GM18502 (cell line): ENCODE measurements at regions not wholly inside any gene's neighbourhood (a gene's known extent, or its start where the extent isn't known, plus 50 kb on each side); places are given as distances from the start of the nearest gene placed in this dataset.
"Not testable (repeated sequence)": the region's sequence is repeated elsewhere in the genome, so short reads cannot be mapped to it uniquely, and the experiment has no call there.

Source experiments
- ATAC-seq: cut with Tn5 transposase; IDR thresholded peaks from one replicate; pipeline ENCODE4 v1.9.1; 2021; ENCODE audit warnings: mild to moderate bottlenecking; ENCODE audit not compliant: unreplicated experiment, poor library complexity

DNA sequence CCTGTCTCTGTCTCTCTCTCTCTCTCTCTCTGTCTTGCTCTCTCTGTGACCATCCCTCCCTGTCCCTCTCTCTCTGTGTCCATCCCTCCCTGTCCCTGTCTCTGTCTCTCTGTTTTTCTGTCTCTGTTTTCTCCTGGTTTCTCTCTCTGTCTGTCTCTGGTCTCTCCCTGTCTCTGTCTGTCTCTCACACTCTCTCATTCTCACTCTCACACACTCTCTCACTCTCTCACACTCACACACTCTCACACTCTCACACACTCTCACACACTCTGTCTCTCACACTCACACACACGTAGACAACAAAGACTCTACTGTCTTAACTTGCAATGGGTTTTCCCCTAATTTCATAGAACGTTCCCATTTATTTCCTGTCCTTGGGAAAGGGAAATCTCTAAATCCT lies 299.5 kb downstream of the FOXL1 start:
- no peak for ATAC-seq

DNA sequence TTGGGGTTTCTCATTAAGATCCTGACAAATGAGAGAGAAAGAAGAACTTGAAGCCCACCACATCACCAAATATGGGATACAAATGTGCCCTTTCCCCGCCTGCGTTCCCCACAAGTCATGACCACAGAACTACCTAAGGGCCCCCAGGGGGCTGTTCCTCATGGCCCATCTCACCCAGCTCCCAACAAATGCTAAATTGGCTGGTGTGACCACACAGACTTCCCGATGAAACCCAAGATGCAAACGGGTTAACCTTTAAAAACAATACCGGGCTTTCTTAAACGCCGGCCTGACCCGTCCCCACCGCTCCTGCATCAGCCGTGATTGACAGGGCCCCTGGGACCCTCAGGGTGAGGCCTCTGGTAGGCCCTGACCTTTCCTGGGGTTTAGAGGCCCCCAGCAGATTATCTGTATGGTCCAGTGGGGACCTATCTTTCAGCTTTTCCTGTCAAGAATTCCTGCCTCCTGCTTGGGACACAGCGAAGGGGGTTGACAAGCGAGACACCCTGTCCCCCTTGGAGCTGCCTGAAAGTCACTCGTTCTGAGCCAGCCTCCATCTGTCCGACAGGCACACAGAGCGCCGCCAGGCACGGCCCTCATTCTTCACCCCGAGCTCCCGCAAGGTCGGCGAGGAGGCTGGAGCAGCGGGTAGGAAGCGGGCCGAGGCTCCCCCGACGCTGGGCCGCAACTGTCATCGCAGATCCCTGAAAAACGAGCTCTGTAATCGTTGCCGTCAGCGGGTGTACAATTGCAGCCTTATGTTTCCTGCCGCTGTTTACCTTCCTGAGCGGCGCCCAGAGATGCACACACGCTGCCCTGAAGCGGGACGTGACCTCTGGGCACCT lies 300.1 kb downstream of the FOXL1 start:
- ATAC-seq: no peak

DNA sequence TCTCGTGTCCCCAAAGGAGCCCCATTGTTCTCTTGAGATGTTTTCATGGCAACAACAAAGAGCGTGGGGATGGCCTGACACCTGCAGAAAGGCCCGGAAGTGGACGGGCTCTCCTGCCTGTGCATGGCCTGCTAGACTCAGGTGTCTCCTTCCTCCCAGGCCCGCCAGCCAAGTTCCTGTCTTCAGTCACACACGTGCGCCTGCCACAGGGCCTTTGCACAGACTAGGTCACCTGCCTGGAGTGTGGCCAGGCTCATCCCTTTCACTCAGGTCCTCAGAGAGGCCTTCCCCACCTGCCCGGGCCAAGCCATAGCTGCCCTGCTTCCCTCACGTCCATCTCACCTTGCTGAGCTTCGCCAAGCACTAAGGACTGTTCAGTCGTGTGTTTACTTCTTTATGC lies 300.9 kb downstream of the FOXL1 start:
- ATAC-seq: no peak

DNA sequence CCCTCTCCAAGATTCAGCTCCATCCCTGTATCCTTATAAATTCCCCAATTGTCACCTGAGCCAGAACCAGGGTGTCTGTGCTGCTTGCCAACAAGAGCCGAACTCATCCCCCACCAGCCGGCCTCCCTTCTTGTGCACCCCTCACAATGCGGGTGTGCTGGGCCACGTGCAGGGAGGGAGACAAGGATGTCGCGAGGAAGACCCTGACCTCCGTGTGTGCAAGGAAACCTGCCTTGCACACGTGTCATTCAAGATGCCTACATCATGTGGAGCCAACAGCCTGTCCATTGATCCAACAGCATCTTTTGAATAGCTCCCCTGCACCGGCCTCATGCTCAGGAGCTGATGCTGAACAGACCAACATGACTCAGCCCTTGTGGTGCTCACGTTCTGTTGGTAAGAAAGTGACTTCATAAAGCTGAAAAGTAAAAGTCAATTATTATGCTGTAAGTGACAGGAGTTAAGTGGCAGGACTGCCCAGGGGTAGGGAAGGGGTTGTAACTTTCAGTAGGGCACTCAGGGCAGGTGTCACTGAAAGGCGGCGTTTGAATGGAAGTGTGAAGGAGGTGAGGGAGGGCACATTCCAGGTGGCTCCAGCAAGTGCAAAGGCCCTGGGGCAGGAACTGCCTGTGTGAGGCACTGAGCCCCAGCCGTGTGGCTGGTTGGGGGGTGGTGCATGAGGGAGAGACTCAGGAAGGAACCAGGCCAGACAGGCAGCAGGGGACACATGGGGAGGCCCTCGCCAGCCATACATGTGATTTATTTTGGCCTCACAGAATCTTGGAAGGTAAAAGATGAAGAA lies 302.2 kb downstream of the FOXL1 start:
- no peak for ATAC-seq

DNA sequence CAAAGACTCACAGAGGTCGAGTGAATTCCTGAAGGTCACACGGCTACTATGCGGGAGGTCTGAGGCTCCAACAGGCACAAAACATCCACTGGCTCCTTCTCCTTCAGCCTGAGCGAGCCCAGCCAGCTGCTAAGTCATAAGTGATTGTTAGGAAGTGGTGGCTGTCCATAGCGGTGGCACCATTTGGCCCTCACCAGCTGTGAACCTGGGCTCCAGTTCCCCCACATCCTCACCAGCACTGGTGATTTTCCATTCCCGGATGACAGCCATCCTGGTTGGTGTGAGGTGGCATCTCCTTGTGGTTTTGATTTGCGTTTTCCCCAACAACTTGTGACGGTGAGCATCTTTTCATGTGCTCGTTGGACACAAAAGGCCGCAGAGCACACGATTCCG lies 302.8 kb downstream of the FOXL1 start:
- ATAC-seq: no peak

DNA sequence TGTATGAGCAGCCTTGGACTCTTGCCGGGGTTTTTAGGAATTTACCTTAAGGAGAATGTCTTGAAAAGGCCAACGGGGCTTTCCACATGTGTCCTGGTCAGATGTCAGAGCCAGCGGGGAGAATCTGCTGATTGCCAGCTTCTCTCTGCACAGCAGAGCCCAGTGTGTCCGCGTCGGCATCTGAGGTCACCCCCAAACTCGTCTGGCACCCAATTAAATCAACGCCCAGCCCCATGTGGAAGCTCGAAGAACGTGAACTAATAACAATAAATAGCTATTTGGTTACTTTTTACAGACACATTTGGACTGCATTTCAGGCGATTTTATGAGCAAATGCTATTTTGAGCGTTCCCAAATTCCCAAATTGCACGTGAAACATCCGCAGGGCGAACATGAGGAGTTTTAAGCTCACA lies 303.5 kb downstream of the FOXL1 start:
- ATAC-seq: no peak

DNA sequence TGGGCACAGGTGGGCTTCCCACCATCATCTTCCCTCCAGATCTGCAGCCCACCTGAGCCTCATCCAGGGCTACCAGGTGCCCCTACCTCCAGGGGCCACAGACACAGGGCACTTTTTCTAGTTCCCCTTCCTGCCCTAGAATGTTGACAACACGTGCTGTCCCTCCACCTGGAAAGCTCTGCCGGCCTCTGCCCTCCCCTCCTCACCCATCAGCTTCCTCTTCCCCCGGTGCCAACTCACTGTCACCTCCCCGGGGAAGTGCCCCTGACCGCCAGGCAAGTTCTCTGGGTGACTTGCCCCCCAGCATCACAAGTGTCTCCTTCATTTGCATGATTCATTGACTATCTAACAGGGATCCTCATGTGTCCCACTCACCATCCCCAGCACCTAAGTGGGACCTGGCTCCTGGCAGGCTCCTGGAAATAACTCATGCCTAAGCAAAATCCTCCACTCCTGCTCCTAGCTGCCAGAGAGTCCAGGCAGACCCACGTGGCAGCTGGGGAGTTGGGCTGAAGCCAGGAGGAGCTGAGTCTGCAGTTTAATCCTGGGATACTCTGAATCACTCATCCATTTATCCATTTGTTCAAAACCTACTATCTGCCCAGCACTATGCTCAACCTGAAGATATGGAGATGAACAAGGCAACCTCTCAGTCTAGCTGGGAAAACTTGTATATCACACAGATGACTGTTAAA lies 304.4 kb downstream of the FOXL1 start:
- ATAC-seq: no peak

DNA sequence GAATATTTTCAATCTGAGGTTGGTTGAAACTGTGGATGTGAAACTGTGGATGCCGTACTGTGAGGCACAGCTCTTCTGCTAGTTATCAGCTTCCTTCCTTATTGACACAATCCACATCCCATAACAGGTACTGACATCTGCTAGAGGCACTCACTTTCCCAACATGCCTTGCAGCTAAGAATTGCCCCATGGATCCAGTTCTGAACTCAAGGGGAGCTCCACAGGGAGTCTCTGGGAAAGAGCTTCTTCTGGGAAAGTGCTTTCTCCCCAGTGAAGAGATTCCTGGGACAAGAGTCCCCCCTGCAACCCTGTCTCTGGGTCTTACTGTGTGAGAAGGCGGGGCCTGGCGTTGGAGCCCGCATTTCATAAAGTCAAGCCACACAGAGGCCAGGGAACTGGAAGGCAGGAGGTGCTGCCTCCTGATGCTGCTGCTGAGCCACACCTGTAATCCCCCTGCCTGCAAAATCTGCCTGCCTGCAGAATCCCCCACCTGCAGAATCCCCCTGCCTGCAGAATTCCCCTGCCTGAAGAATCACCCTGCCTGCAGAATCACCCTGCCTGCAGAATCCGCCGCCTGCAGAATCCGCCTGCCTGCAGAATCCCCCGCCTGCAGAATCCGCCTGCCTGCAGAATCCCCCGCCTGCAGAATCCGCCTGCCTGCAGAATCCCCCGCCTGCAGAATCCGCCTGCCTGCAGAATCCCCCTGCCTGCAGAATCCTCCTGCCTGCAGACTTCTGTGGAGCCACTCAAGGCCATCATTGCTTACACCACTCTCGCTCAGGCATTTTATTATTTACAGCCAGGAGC lies 305.4 kb downstream of the FOXL1 start:
- ATAC-seq: no peak

DNA sequence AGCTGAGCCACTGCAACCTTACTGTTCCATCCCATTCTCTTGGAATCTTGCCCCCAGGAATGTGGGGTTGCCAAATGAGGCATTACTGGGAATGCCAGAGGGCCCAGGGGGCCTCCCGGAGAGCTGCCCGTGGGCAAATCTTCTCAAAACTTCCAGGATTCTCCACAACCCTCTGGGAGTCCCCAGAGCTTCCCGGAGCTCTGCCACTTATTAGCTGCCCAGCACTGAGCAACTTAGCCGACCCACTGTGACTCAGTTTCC lies 306.0 kb downstream of the FOXL1 start:
- no peak for ATAC-seq

DNA sequence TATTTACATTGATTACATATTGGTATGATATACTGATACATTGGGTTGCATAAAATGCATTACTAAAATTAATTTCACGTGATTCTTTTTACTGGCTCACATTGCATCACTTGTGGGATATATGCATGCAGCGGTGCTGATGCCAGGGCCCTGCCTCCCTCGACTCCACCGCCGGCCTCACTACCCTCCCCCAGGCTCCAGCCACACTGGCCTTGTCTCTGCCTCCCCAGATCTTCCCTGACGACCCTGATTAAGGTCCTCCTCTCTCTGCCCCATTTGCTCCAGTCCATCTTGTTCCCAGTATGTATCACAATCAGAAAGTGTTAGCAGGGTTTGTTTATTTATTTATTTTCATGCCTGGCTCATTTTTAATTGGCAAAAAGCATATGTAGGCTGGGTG lies 306.8 kb downstream of the FOXL1 start:
- no peak for ATAC-seq

DNA sequence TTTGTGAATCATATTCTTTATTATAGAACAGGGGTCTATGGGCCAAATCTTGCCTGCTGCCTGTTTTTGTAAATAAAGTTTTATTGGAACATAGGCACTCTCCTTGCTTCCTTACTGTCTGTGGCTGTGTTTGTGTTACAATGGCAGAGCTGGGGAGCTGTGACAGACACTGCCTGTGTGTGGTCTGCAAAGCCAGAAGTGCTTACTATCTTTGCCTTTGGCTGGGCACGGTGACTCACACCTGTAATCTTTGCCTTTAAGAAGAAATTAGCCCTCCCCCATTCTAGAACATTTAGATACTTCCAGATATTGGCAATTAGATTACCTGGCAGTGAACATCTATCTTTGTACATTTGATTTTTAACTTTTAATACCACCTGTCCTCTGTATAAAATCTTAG lies 308.3 kb downstream of the FOXL1 start:
- ATAC-seq: no peak

DNA sequence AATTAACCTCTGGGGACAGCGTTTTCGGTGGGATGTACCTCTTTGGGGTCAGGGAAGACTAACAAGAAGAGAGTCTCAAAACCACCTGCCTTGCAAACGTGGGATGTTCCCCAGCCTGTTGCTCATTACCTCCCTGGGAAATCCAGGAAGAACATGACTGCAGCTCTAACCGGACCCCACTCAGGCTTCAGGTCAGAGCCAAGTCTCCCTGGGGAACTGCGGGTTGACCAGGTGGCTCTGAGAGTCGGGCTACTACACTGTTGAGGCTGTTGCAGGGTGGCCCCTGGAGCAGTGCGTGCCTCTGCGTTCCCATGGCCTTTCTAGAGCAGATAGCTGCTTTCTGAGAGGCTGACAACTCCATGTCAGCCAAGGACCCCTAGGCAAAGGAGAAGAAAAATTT lies 309.1 kb downstream of the FOXL1 start:
- no peak for ATAC-seq

DNA sequence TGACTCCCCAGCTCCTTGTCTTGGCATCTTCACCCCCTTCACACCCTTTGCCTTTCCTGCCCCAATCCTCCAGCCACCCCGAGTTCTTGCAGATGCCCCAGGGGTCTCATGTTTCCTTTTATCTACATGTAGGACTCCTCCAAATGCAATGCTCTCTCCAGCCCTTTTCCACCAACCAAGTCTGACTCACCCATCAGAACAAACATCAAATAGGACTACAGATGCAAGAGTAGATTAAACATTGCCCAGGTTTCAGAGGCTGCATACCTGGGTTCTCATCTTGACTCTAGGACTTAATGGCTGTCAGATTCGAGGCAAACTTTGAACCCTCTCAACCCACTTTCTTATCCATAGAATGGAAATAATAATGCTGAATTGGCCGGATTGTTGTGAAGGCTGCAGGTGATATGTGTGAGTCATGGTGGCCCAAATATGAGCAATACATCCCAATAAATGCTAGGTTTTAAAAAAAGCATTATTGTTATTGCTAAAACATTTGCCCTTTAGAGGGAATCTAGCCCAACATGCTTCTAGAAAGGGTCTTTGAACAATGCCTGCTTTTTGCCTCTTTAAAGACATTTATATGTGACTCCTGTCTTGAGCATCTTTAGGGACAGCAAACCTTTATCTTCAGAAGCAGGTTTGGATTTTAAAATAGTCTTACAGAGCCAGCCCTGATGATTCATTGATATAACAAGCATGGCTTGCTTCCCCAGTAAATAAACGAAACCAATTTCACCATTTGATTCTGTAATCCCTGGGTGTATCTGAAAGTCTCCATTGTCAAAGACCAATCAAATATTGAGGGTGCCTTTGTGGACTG lies 310.1 kb downstream of the FOXL1 start:
- no peak for ATAC-seq

DNA sequence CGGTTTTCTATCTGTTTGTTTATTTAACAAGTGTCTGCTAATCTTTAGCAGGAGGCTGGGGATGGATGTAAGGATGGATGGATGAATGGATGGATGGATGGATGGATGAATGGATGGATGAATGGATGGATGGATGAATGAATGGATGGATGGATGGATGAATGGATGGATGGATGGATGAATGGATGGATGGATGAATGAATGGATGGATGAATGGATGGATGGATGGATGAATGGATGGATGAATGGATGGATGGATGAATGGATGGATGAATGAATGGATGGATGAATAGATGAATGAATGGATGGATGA lies 310.7 kb downstream of the FOXL1 start:
- ATAC-seq: not testable (repeated sequence)

DNA sequence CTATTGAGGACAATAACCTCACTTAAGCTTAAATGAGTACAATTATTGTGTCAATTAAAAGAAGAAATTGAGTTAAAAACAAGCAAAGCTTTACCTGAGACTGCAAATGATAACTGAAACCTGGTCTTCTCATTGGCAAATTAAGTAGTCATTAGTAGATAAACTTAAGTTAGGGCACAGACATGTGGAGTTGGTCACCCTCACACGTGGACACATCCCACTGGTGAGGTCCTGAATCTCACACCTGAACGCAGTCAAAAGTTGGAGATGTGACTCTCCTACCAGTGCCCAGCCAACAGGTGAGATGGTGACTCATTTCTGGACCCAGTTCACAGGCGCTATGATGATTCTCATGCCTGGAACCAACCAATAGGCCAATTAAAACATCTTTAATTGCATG lies 311.6 kb downstream of the FOXL1 start:
- ATAC-seq: no peak

DNA sequence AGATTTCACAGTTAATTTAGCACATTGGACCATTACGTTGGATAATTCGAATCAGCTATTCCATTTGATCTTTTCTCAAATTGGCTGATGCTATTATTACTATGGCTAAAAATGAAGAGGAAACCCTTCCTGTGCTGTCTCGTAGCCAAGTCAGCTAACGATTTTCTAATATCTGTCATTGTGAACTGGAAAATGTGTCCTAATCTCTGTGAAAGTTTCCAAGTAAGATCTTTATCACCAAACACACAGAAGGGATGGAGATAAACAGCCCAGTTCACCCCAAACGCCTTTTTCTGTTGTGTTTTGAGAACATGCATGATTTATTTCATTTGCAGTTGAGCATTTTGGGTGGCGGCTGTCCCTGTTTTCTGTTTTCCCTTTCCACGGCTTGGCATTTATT lies 312.8 kb downstream of the FOXL1 start:
- no peak for ATAC-seq

DNA sequence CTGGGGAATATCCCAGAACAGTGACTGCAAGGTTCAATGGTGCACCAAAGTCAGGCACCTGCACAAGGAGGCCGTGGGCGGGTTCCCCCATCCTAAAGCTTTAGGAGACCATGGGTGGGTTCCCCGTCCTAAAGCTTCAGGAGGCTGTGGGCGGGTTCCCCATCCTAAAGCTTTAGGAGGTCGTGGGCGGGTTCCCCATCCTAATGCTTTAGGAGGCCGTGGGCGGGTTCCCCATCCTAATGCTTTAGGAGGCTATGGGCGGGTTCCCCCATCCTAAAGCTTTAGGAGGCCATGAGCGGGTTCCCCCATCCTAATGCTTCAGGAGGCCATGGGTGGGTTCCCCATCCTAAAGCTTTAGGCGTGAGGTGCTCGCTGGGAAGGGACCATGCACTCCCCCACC lies 313.3 kb downstream of the FOXL1 start:
- no peak for ATAC-seq

DNA sequence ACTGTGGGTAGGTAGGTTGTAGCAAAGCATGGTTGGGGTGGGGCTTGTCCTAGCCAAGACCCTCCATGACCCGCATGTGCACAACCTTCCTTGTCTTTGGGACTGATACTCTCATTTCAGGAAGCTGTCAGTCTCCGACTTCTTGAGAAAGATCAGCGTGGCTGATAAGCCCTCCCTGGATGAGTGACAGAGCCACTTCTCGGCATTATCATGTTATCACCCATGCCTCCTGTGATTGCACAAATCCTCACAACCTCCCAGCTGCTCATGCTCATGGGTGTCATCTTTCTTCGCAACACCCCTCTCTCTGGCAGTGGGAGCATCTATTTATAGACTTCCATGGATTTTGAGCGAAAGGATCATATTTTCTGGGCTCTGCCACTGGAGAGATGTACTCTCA lies 314.2 kb downstream of the FOXL1 start:
- ATAC-seq: no peak

DNA sequence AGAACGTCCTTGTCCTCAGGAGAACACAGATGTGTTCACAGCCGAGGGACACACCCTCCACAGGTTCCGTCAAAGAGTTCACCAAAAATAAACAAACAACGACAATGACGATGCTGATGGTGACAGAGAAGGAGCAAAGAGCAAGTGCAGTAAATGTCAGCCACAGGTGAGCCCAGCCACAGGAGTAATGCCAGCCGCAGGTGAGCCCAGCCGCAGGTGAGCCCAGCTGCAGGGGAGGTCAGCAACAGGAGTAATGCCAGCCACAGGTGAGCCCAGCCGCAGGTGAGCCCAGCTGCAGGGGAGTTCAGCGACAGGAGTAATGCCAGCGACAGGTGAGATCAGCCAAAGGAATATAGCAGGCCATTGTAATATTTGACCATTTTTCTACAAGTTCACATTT lies 315.2 kb downstream of the FOXL1 start:
- no peak for ATAC-seq

DNA sequence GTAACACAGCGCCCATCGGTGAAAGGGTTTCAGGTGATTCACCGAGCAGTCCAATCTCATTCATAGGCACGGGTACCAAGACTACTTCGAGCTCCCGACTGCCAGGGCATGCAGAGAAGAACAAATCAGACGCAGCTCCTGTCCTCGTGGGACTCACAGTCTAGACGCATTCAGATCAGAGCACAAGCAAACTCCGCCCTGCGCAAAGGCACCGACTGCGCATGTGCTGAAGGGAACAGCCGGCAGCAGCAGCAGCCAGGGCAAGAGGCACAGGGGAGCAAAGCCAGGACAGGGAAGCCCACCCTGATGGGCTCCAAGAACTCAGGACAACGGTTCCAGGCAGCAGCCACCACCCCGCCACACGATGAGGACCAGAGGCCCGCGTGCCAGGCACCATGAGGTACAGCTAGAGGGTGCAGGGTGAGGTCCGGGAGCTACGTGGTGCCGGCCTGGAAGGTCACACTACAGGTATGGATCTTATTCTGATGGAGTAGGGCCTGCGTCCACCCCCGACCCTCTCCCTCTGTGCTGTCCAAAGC lies 315.7 kb downstream of the FOXL1 start:
- ATAC-seq: no peak
